ENCODE measurements at regions not wholly inside any gene's neighbourhood (a gene's known extent, or its start where the extent isn't known, plus 50 kb on each side); places are given as distances from the start of the nearest gene placed in this dataset.
"Not testable (repeated sequence)": the region's sequence is repeated elsewhere in the genome, so short reads cannot be mapped to it uniquely, and the experiment has no call there.

DNA sequence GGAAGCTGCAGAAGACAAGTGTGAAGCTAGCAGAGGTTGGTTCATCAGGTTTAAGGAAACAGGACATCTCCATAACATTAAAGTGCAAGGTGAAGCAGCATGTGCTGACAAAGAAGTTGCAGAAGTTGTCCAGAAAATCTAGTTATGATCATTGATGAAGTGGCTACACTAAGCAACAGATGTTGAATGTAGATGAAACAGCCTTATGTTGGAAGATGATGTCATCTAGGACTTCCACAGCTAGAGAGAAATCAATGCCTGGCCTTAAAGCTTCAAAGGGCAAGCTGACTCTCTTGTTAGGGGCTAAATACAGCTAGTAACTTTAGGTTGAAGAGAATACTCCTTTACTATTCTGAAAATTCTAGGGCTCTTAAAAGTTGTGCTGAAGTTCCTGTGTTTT lies 340.2 kb upstream of the SOX9 start:
- no peaks in the 10 kb centered on the region for H3K9me3 ChIP-seq
- no peak for TF ChIP-seq CTCF (IDR thresholded peaks at IDR 0.05)
- no peak for DNase-seq (ENCODE audit: low spot score)
- H3K27ac ChIP-seq: no peak overlapping the region
- H3K4me3 ChIP-seq: no peak overlapping the region
- no peaks in the 10 kb centered on the region for H3K27me3 ChIP-seq
- no peaks in the 10 kb centered on the region for H3K36me3 ChIP-seq
- no peaks in the 10 kb centered on the region for H3K4me1 ChIP-seq

DNA sequence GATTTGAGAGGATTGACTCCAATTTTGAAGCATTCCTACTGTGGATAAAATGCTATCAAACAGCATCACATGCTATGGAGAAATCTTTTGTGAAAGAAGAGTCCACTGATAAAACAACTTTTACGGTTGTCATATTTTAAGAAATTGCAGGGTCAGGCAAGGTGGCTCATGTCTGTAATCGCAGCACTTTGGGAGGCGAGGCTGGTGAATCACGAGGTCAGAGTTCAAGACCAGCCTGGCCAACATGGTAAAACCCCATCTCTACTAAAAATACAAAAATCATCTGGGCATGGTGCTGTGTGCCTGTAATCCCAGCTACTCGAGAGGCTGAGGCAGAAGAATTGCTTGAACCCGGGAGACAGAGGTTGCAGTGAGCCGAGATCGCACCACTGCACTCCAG lies 338.8 kb upstream of the SOX9 start:
- H3K4me3 ChIP-seq; H3K27me3 ChIP-seq; DNase-seq (ENCODE audit: low spot score); H3K27ac ChIP-seq; H3K9me3 ChIP-seq; H3K36me3 ChIP-seq; H3K4me1 ChIP-seq: not testable (repeated sequence)

- H3K4me3 ChIP-seq: no peak overlapping the region
- no peaks in the 10 kb centered on the region for H3K4me1 ChIP-seq
- H3K36me3 ChIP-seq: no peaks in the 10 kb centered on the region
- H3K27me3 ChIP-seq: no peaks in the 10 kb centered on the region
- no peak overlapping the region for H3K27ac ChIP-seq
- no peak for TF ChIP-seq CTCF (IDR thresholded peaks at IDR 0.05)
- DNase-seq (ENCODE audit: low spot score): no peak
- H3K9me3 ChIP-seq: no peaks in the 10 kb centered on the region
These were observed 330.0 kb upstream of the SOX9 start for GRCh38 chr17:71790791-71791190.

DNA sequence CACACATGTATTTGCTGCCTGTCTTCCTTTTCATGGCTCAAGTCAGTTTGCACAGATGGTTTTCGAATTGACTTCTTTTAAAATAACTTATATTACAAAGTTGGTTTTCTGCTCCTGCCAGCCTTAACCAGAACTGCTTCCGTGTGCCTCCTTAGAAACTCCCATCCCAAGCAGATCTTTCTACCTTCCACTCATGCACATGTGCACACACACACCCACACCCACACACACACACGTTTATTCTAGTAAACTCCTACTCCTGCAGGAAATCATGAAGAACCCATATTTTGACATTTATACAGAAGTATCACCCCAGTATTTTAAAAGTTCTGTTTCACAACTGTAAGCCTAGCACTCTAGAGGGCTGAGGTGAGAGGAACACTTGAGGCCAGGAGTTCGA lies 329.5 kb upstream of the SOX9 start:
- Histone ChIP-seq H3K27ac (no peak overlapping the region), H3K9me3 (no peaks in the 10 kb centered on the region), H3K36me3 (no peaks in the 10 kb centered on the region), H3K4me1 (no peaks in the 10 kb centered on the region), H3K4me3 (no peak overlapping the region), H3K27me3 (no peaks in the 10 kb centered on the region)
- TF ChIP-seq CTCF (IDR thresholded peaks at IDR 0.05): no peak
- DNase-seq (ENCODE audit: low spot score): no peak

DNA sequence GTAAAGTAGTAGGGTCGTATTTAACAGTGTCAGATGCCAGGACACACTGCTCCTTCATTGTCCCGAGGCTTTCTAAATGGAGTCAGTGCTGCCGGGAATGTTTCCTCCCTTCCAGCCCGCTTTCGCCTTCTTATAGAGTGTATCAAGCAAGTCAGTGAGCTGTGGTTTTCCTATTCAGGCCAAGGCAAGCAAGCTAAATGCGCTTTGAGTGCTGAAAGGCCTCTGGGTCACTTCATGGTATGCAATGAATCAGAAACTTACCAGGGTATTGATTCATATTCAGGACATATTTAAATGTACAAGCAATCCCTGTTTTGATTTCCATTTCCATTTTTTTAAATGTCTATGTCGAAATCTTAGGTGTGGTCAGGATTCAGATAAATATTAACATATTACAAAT lies 327.9 kb upstream of the SOX9 start:
- no peak for DNase-seq (ENCODE audit: low spot score)
- no peak for TF ChIP-seq CTCF (IDR thresholded peaks at IDR 0.05)
- Histone ChIP-seq H3K27me3 (no peaks in the 10 kb centered on the region), H3K27ac (no peak overlapping the region), H3K9me3 (no peaks in the 10 kb centered on the region), H3K36me3 (no peaks in the 10 kb centered on the region), H3K4me3 (no peak overlapping the region), H3K4me1 (no peaks in the 10 kb centered on the region)

- DNase-seq (ENCODE audit: low spot score): no peak
- no peaks in the 10 kb centered on the region for H3K36me3 ChIP-seq
- no peaks in the 10 kb centered on the region for H3K9me3 ChIP-seq
- H3K27ac ChIP-seq: no peak overlapping the region
- no peak overlapping the region for H3K4me3 ChIP-seq
- no peaks in the 10 kb centered on the region for H3K27me3 ChIP-seq
- no peaks in the 10 kb centered on the region for H3K4me1 ChIP-seq
- no peak for TF ChIP-seq CTCF (IDR thresholded peaks at IDR 0.05)
These were observed 327.3 kb upstream of the SOX9 start for GRCh38 chr17:71793518-71793917.
